NCI-H460 (cell line): ENCODE measurements at regions not wholly inside any gene's neighbourhood (a gene's known extent, or its start where the extent isn't known, plus 50 kb on each side); places are given as distances from the start of the nearest gene placed in this dataset.
"Not testable (repeated sequence)": the region's sequence is repeated elsewhere in the genome, so short reads cannot be mapped to it uniquely, and the experiment has no call there.

Experiments
- DNase-seq: peaks from one replicate; pipeline ENCODE4 v3.0.0-alpha.2; 2016; ENCODE audit warnings: low read depth; ENCODE audit errors: extremely low read depth

- no peak for DNase-seq
Observed at GRCh38 chr3:33919312-33920120, 121.1 kb downstream of the PDCD6IP start.

GRCh38 chr3:33920511-33920910 is 122.1 kb downstream of the PDCD6IP start:
- DNase-seq: no peak

GRCh38 chr3:33921608-33922007 is 123.2 kb downstream of the PDCD6IP start:
- no peak for DNase-seq

- no peak for DNase-seq
Observed at GRCh38 chr3:33926998-33927605, 128.7 kb downstream of the PDCD6IP start.

- no peak for DNase-seq
Observed at GRCh38 chr3:33929813-33930212, 131.4 kb downstream of the PDCD6IP start.

- DNase-seq: no peak
Observed at GRCh38 chr3:33931512-33931911, 133.1 kb downstream of the PDCD6IP start.

GRCh38 chr3:33932010-33932764 is 133.8 kb downstream of the PDCD6IP start:
- no peak for DNase-seq

- DNase-seq: no peak
Observed at GRCh38 chr3:33936171-33936920, 137.9 kb downstream of the PDCD6IP start.

- no peak for DNase-seq
Observed at GRCh38 chr3:33936921-33937525, 138.6 kb downstream of the PDCD6IP start.

GRCh38 chr3:33937628-33938027 is 139.2 kb downstream of the PDCD6IP start:
- DNase-seq: no peak

GRCh38 chr3:33940149-33940548 is 141.7 kb downstream of the PDCD6IP start:
- no peak for DNase-seq

- no peak for DNase-seq
Observed at GRCh38 chr3:33940736-33941135, 142.3 kb downstream of the PDCD6IP start.

- DNase-seq: no peak
Observed at GRCh38 chr3:33941804-33942203, 143.4 kb downstream of the PDCD6IP start.

GRCh38 chr3:33942483-33943150 is 144.2 kb downstream of the PDCD6IP start:
- DNase-seq: no peak

GRCh38 chr3:33943277-33943676 is 144.8 kb downstream of the PDCD6IP start:
- DNase-seq: no peak

- DNase-seq: not testable (repeated sequence)
Observed at GRCh38 chr3:33946612-33947011, 148.2 kb downstream of the PDCD6IP start.

- DNase-seq: no peak
Observed at GRCh38 chr3:33947272-33948195, 149.1 kb downstream of the PDCD6IP start.

GRCh38 chr3:33949074-33949473 is 150.6 kb downstream of the PDCD6IP start:
- no peak for DNase-seq

GRCh38 chr3:33954956-33955355 is 156.5 kb downstream of the PDCD6IP start:
- DNase-seq: no peak
